H1 (cell line): ENCODE measurements at regions not wholly inside any gene's neighbourhood (a gene's known extent, or its start where the extent isn't known, plus 50 kb on each side); places are given as distances from the start of the nearest gene placed in this dataset.

Experiments
- CTCF ChIA-PET: fragments of 300-600 bp; sonication (Branson Sonifier 250); formaldehyde crosslinking; loops from one replicate; lab custom pipeline; 2021; ENCODE audit not compliant: partially characterized antibody; lab: Charles Lee
- POLR2A ChIA-PET: fragments of 300-600 bp; sonication (Branson Sonifier 250); formaldehyde crosslinking; loops from one replicate; lab custom pipeline; 2021; ENCODE audit warnings: inconsistent platforms; ENCODE audit not compliant: partially characterized antibody; lab: Charles Lee
- DNase-seq, 2 experiments: peaks; one replicate each; pipeline versions ENCODE4 v3.0.0 to v3.0.0-alpha.2; 2010 to 2022; ENCODE audit warnings: low spot score in 2 of 2, low read depth in 1 of 2, mixed read lengths in 1 of 2
- FAIRE-seq: peaks from 2 replicates; lab custom pipeline; 2011; peaks lifted over from hg19 to GRCh38; lab: Jason Lieb, UNC
- H2AFZ ChIP-seq: 2 replicates; pipeline ENCODE4 v1.8.1; 2012; ENCODE audit warnings: low read length, inconsistent platforms
- H2AK5ac ChIP-seq: 2 replicates; pipeline ENCODE4 v1.6.1; 2013; ENCODE audit warnings: low read depth, low read length
- H2BK120ac ChIP-seq: replicated peaks from 2 replicates; pipeline ENCODE3; 2013; ENCODE audit warnings: low read depth, low read length, inconsistent platforms
- H2BK12ac ChIP-seq: 2 replicates; pipeline ENCODE4 v1.6.1; 2013; ENCODE audit warnings: low read depth, low read length
- H2BK15ac ChIP-seq: 2 replicates; pipeline ENCODE4 v1.6.1; 2013; ENCODE audit warnings: low read length
- H2BK20ac ChIP-seq: 2 replicates; pipeline ENCODE4 v1.6.1; 2013; ENCODE audit warnings: low read length
- H2BK5ac ChIP-seq: 2 replicates; pipeline ENCODE4 v1.6.1; 2013; ENCODE audit warnings: low read depth, low read length
- H3K14ac ChIP-seq: 2 replicates; pipeline ENCODE4 v1.6.1; 2013; ENCODE audit warnings: inconsistent platforms; ENCODE audit not compliant: insufficient read length
- H3K18ac ChIP-seq: 2 replicates; pipeline ENCODE4 v1.6.1; 2013; ENCODE audit warnings: low read length; ENCODE audit errors: extremely low read depth
- H3K23ac ChIP-seq: 2 replicates; pipeline ENCODE4 v1.6.1; 2013; ENCODE audit warnings: inconsistent platforms; ENCODE audit not compliant: insufficient read length
- H3K23me2 ChIP-seq: 2 replicates; pipeline ENCODE4 v1.6.1; 2013; ENCODE audit warnings: low read depth, low read length
- H3K27ac ChIP-seq: 2 replicates; pipeline ENCODE4 v1.6.1; 2011; ENCODE audit warnings: low read depth, low read length, inconsistent platforms
- H3K27me3 ChIP-seq, 4 experiments: replicated peaks in 1 of 4; 1 replicate in 1 of 4; 2 replicates in 3 of 4; pipeline versions ENCODE4 v1.6.1 to v1.8.1; 2011 to 2013; ENCODE audit warnings: low read length in 3 of 4, mild to moderate bottlenecking in 3 of 4, inconsistent platforms in 2 of 4, mixed read lengths in 2 of 4, moderate library complexity in 1 of 4; ENCODE audit not compliant: control insufficient read depth in 3 of 4, insufficient read depth in 3 of 4; ENCODE audit errors: extremely low read depth in 1 of 4
- H3K36me3 ChIP-seq, 4 experiments: 2 replicates each; pipeline versions ENCODE4 v1.6.1 to v1.8.1; 2011 to 2013; ENCODE audit warnings: mild to moderate bottlenecking in 4 of 4, low read length in 3 of 4, moderate library complexity in 2 of 4, control low read depth in 1 of 4, inconsistent platforms in 1 of 4; ENCODE audit not compliant: insufficient read depth in 4 of 4, control insufficient read depth in 2 of 4
- H3K4ac ChIP-seq: replicated peaks from 2 replicates; pipeline ENCODE3; 2013; ENCODE audit warnings: low read length, low read depth, mixed read lengths, inconsistent platforms; ENCODE audit not compliant: insufficient read length
- H3K4me1 ChIP-seq, 4 experiments: replicated peaks in 1 of 4; 1 replicate in 1 of 4; 2 replicates in 3 of 4; pipeline versions ENCODE4 v1.6.1 to v1.8.1; 2011 to 2013; ENCODE audit warnings: low read length in 3 of 4, inconsistent platforms in 2 of 4, mixed read lengths in 1 of 4; ENCODE audit not compliant: insufficient read depth in 4 of 4, control insufficient read depth in 3 of 4
- H3K4me2 ChIP-seq, 2 experiments: 2 replicates each; pipeline versions ENCODE4 v1.6.1 to v1.8.1; 2011 to 2013; ENCODE audit warnings: low read depth in 2 of 2, low read length in 2 of 2, control low read depth in 1 of 2, inconsistent platforms in 1 of 2, mild to moderate bottlenecking in 1 of 2; ENCODE audit not compliant: insufficient read depth in 1 of 2
- H3K4me3 ChIP-seq, 4 experiments: fragments of 200-600, 300-600 bp in 1 of 4; sonication (generic), shearing (Covaris generic), sonication (Bioruptor Twin) in 1 of 4; 2 replicates each; pipeline versions ENCODE4 v1.5.1 to v1.8.1; 2011 to 2016; ENCODE audit warnings: low read length in 4 of 4, low read depth in 3 of 4, control low read depth in 2 of 4, inconsistent platforms in 2 of 4, mild to moderate bottlenecking in 2 of 4, mixed read lengths in 1 of 4, moderate library complexity in 1 of 4; ENCODE audit not compliant: insufficient read depth in 2 of 4; ENCODE audit errors: extremely low read depth in 1 of 4
- H3K56ac ChIP-seq: replicated peaks from 2 replicates; pipeline ENCODE3; 2013; ENCODE audit warnings: low read depth, mild to moderate bottlenecking, mixed read lengths, low read length, inconsistent platforms; ENCODE audit not compliant: insufficient read length
- H3K79me1 ChIP-seq: 2 replicates; pipeline ENCODE4 v1.6.1; 2013; ENCODE audit warnings: low read depth, low read length, control low read depth
- H3K79me2 ChIP-seq, 2 experiments: 2 replicates each; pipeline versions ENCODE4 v1.6.1 to v1.8.1; 2012 to 2013; ENCODE audit warnings: low read length in 2 of 2, mild to moderate bottlenecking in 2 of 2, inconsistent platforms in 1 of 2; ENCODE audit not compliant: insufficient read depth in 2 of 2, control insufficient read depth in 1 of 2
- H3K9ac ChIP-seq, 4 experiments: replicated peaks in 1 of 4; 1 replicate in 1 of 4; 2 replicates in 3 of 4; pipeline versions ENCODE4 v1.6.1 to v1.8.1; 2011 to 2013; ENCODE audit warnings: low read depth in 3 of 4, low read length in 3 of 4, control low read depth in 2 of 4, mild to moderate bottlenecking in 2 of 4, moderate library complexity in 2 of 4, inconsistent platforms in 1 of 4; ENCODE audit errors: extremely low read depth in 1 of 4
- H3K9me3 ChIP-seq, 2 experiments: 2 replicates each; pipeline versions ENCODE4 v1.6.1 to v1.8.1; 2012 to 2013; ENCODE audit warnings: mild to moderate bottlenecking in 2 of 2, moderate library complexity in 2 of 2, control low read depth in 1 of 2, inconsistent platforms in 1 of 2, low read depth in 1 of 2, low read length in 1 of 2, mixed read lengths in 1 of 2; ENCODE audit not compliant: insufficient read depth in 2 of 2
- H4K20me1 ChIP-seq, 2 experiments: replicated peaks in 1 of 2; 2 replicates each; pipeline versions ENCODE3 to v1.8.1; 2011 to 2013; ENCODE audit warnings: inconsistent platforms in 2 of 2, low read length in 2 of 2, mild to moderate bottlenecking in 1 of 2; ENCODE audit not compliant: insufficient read depth in 2 of 2, control insufficient read depth in 1 of 2
- H4K5ac ChIP-seq: 2 replicates; pipeline ENCODE4 v1.6.1; 2013; ENCODE audit warnings: low read length, low read depth, mixed read lengths, inconsistent platforms; ENCODE audit not compliant: insufficient read length
- H4K8ac ChIP-seq: 2 replicates; pipeline ENCODE4 v1.8.0; 2013; ENCODE audit warnings: mild to moderate bottlenecking, moderate library complexity, low read length, inconsistent platforms; ENCODE audit not compliant: insufficient read depth; ENCODE audit errors: extremely low read depth
- H4K91ac ChIP-seq: replicated peaks from 2 replicates; pipeline ENCODE3; 2013; ENCODE audit warnings: low read length, mixed read lengths, inconsistent platforms; ENCODE audit not compliant: insufficient read length
- BACH1 ChIP-seq: IDR thresholded peaks from 2 replicates; pipeline ENCODE4 v1.6.1; 2012; ENCODE audit warnings: low read length, improper control_type of control experiment
- BRCA1 ChIP-seq: IDR thresholded peaks from 2 replicates; pipeline ENCODE4 v1.6.1; 2012; ENCODE audit warnings: low read depth, low read length, improper control_type of control experiment
- CBX5 ChIP-seq: fragments of 300-800, 300-1000 bp; sonication (generic); IDR thresholded peaks from 2 replicates; pipeline ENCODE4 v1.7.1; 2016; ENCODE audit warnings: antibody characterized with exemption, low read length, low read depth
- CBX8 ChIP-seq: fragments of 300-800, 300-1000 bp; sonication (generic); IDR thresholded peaks from 2 replicates; pipeline ENCODE4 v1.7.1; 2016; ENCODE audit warnings: low read depth, low read length, borderline replicate concordance
- CHD1 ChIP-seq: IDR thresholded peaks from 2 replicates; pipeline ENCODE4 v1.6.1; 2012; ENCODE audit warnings: low read depth, low read length, improper control_type of control experiment
- HDAC2 ChIP-seq, 2 experiments: fragments of 300-600 bp in 1 of 2; sonication (generic) in 1 of 2; IDR thresholded peaks; 2 replicates each; pipeline ENCODE4 v1.6.1; 2011 to 2012; ENCODE audit warnings: low read depth in 2 of 2, low read length in 2 of 2, mild to moderate bottlenecking in 2 of 2, moderate library complexity in 2 of 2, borderline replicate concordance in 1 of 2, inconsistent platforms in 1 of 2
- JUND ChIP-seq: IDR thresholded peaks from 2 replicates; pipeline ENCODE4 v1.6.1; 2011; ENCODE audit warnings: mild to moderate bottlenecking, improper control_type of control experiment, low read length
- KDM4A ChIP-seq: IDR thresholded peaks from one replicate; pipeline ENCODE4 v1.7.1; 2012; ENCODE audit warnings: low read depth, mild to moderate bottlenecking, moderate library complexity, low read length, inconsistent platforms; ENCODE audit not compliant: severe bottlenecking
- KDM5A ChIP-seq: fragments of 200-600 bp; IDR thresholded peaks from 2 replicates; pipeline ENCODE4 v1.7.1; 2012; ENCODE audit warnings: mild to moderate bottlenecking, low read length, inconsistent platforms, mixed read lengths
- RFX5 ChIP-seq: IDR thresholded peaks from 2 replicates; pipeline ENCODE4 v1.6.1; 2011; ENCODE audit warnings: low read depth, low read length, improper control_type of control experiment, borderline replicate concordance
- SIRT6 ChIP-seq: IDR thresholded peaks from one replicate; pipeline ENCODE4 v1.7.1; 2012; ENCODE audit warnings: low read length, inconsistent platforms
- SP4 ChIP-seq: IDR thresholded peaks from 2 replicates; pipeline ENCODE4 v1.6.1; 2012; ENCODE audit warnings: low read length, inconsistent platforms
- SUZ12 ChIP-seq: fragments of 200-600 bp; sonication (generic); IDR thresholded peaks from 2 replicates; pipeline ENCODE4 v1.6.1; 2012; ENCODE audit warnings: mild to moderate bottlenecking, inconsistent platforms, low read length, moderate library complexity, mixed read lengths
- WGBS, 2 experiments: shearing (Covaris generic) in 1 of 2; methylation state at CpG; one replicate each; pipeline versions ENCODE4 v1.1.6 to v1.1.7; 2013 to 2015; ENCODE audit warnings: low lambda C conversion rate in 2 of 2, mixed read lengths in 2 of 2, inconsistent platforms in 1 of 2, low coverage in 1 of 2, missing lambda C conversion rate in 1 of 2; ENCODE audit not compliant: insufficient replicate concordance in 2 of 2, insufficient coverage in 1 of 2, insufficient read length in 1 of 2; ENCODE audit errors: extremely low coverage in 1 of 2, missing lambda C conversion rate in 1 of 2; 5-methylcytosine and 5-hydroxymethylcytosine counted together
- TF ChIP-seq, protein P1 (sequence below): IDR thresholded peaks from 2 replicates; pipeline ENCODE4 v1.6.1; 2012; ENCODE audit warnings: inconsistent platforms

DNA sequence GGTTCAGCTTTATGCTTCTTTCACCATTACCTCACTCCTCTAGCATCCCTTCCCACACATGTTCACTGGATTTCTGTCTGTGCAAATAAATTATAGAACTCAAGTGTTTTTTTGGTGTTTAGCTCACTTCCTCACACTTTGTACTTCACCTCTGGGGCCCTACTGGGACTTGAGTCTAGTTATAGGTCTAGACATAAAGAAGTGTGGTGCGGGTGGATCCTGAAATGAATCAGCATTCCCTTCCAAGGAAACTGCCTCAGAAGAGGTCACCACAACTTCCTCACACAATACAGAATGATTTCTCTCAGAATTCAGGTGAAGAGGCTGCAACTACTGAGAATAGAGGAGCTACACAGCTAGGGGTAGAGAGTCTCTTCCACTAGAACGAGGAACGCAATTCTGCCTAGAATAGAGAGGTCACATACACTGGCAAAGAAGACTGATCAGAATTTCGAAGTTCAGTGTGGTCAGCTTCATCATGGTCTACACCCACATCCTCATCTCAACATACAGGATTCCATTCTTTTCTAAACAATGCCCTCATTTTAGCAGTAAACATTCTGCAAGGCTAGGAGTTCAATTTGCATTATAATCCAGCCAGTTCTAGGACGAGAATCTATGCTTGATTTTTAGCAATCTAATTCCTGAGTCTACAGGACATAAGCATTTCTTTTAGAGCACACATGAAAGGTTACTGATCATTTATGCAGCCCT lies 938.7 kb upstream of the PHF14 start:
- Histone ChIP-seq H3K14ac (no peak overlapping the region), H3K23ac (no peak overlapping the region), H3K4me3 (no peak overlapping the region), H4K20me1 (no peaks in the 10 kb centered on the region), H3K4me2 (no peak overlapping the region), H3K36me3 (no peaks in the 10 kb centered on the region), H2BK12ac (no peak overlapping the region), H2BK5ac (no peak overlapping the region), H3K4me1 (peaks cover 0 to 7% (median 0%) of the 10 kb centered on the region in 4 experiments; a peak in 2 of 7 replicates), H4K8ac (no peak overlapping the region), H2AFZ (peak overlapping the region; percentile 78), H4K91ac (no peak overlapping the region), H3K27ac (no peak overlapping the region), H4K5ac (no peak overlapping the region), H3K79me2 (no peaks in the 10 kb centered on the region), H2AK5ac (no peak overlapping the region), H2BK120ac (no peak overlapping the region), H2BK20ac (no peak overlapping the region), H3K79me1 (no peaks in the 10 kb centered on the region), H2BK15ac (no peak overlapping the region), H3K23me2 (no peaks in the 10 kb centered on the region), H3K27me3 (no peaks in the 10 kb centered on the region), H3K4ac (no peak overlapping the region), H3K18ac (no peak overlapping the region), H3K56ac (no peak overlapping the region), H3K9me3 (no peaks in the 10 kb centered on the region), H3K9ac (no peak overlapping the region)
- FAIRE-seq (no peak), DNase-seq (no peak)
- ChIA-PET CTCF (interaction anchor here (0.9 to 1.6 kb wide), 2 partner anchors 23 to 143 kb away, joined by 3 to 4 read pairs; no protein-coding TSS in a partner anchor), POLR2A (no interaction called here)
- WGBS, 2 experiments = 83% methylated on average over 5 of the region's 5 CpGs; no CpG with 5 or more reads in 1 of the 2 experiments
- TF ChIP-seq CHD1 (no peak), SUZ12 (no peak), BRCA1 (no peak), JUND (no peak), SP4 (no peak), CBX5 (no peak), BACH1 (no peak), CBX8 (no peak), KDM4A (no peak), HDAC2 (IDR thresholded peaks at IDR 0.05; ENCODE audit: borderline replicate concordance in 1 of 2, low read depth in 2 of 2, low read length in 2 of 2) (no peak), RFX5 (no peak), KDM5A (no peak), SIRT6 (no peak)
- TF ChIP-seq, protein P1, sequence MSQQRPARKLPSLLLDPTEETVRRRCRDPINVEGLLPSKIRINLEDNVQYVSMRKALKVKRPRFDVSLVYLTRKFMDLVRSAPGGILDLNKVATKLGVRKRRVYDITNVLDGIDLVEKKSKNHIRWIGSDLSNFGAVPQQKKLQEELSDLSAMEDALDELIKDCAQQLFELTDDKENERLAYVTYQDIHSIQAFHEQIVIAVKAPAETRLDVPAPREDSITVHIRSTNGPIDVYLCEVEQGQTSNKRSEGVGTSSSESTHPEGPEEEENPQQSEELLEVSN = no peak
